Peyer's patch (tissue), 4 donors: ENCODE measurements at regions not wholly inside any gene's neighbourhood (a gene's known extent, or its start where the extent isn't known, plus 50 kb on each side); places are given as distances from the start of the nearest gene placed in this dataset.
"Not testable (repeated sequence)": the region's sequence is repeated elsewhere in the genome, so short reads cannot be mapped to it uniquely, and the experiment has no call there.

ENCODE experiments used
- DNase-seq, 3 donors: peaks; one replicate each; pipeline ENCODE4 v3.0.0-alpha.2; 2017 to 2019
- H3K27ac ChIP-seq, 4 donors: fragments of 200-600 bp; sonication (generic); one replicate each; pipeline ENCODE4 v1.5.1; 2016 to 2019
- H3K27me3 ChIP-seq, 2 donors: fragments of 200-600 bp; sonication (generic); one replicate each; pipeline ENCODE4 v1.5.1; 2019
- H3K36me3 ChIP-seq, 3 donors: fragments of 200-600 bp; sonication (generic); one replicate each; pipeline ENCODE4 v1.5.1; 2016 to 2019
- H3K4me1 ChIP-seq, 4 donors: fragments of 200-600 bp; sonication (generic); one replicate each; pipeline ENCODE4 v1.5.1; 2016 to 2019
- H3K4me3 ChIP-seq, 4 donors: fragments of 200-600 bp; sonication (generic); 1 replicate in 3 of 4; 2 replicates in 1 of 4; pipeline ENCODE4 v1.5.1; 2016 to 2019; ENCODE audit warnings: mild to moderate bottlenecking in 1 of 4
- H3K9me3 ChIP-seq, 4 donors: fragments of 200-600 bp; sonication (generic); one replicate each; pipeline ENCODE4 v1.5.1; 2016 to 2019; ENCODE audit warnings: mild to moderate bottlenecking in 1 of 4
- CTCF ChIP-seq, 6 experiments: fragments of 450-650 bp in 4 of 6; fragments of 200-600 bp in 2 of 6; sonication (generic) in 1 of 6; IDR thresholded peaks; one replicate each; pipeline ENCODE4 v1.5.1; 2017 to 2019; ENCODE audit warnings: antibody characterized with exemption in 6 of 6, mild to moderate bottlenecking in 3 of 6, moderate library complexity in 1 of 6
- POLR2A ChIP-seq, 2 donors: fragments of 450-650 bp; IDR thresholded peaks; one replicate each; pipeline ENCODE4 v1.5.1; 2017; ENCODE audit warnings: antibody characterized with exemption in 2 of 2, mild to moderate bottlenecking in 2 of 2, moderate library complexity in 2 of 2

DNA sequence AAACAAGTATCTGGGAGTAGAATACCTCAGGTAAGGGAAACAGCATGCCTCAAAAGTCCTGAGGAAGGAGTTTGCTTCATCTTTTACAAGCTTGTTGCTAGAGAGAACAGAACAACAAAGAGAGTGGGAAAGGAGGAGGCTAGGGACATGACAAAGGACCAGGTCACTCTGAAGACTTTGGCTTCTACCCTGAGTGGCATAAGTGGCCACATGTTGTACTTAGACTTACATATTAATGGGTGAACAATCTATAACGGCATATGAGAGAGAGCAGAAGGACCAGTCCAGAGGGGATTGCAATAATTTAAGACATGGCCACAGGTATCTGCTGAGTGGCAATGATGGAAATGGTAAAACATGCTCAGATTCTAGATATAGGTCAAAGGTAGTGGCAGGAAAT is 668.3 kb upstream of the ADGRB3 start:
- TF ChIP-seq CTCF (IDR thresholded peaks at IDR 0.05) = no peak
- TF ChIP-seq POLR2A (IDR thresholded peaks at IDR 0.05) = no peak

GRCh38 chr6:67956352-67956751 is 678.7 kb upstream of the ADGRB3 start:
- TF ChIP-seq CTCF (IDR thresholded peaks at IDR 0.05) (no peak), POLR2A (IDR thresholded peaks at IDR 0.05) (no peak)
- Histone ChIP-seq H3K9me3 (peaks cover 0 to 4% (median 2%) of the 10 kb centered on the region in 4 donors), H3K4me1 (no peaks in the 10 kb centered on the region), H3K4me3 (no peak overlapping the region), H3K36me3 (no peaks in the 10 kb centered on the region), H3K27me3 (no peaks in the 10 kb centered on the region), H3K27ac (no peak overlapping the region)
- no peak for DNase-seq

More for the DNA sequence above, 668.3 kb upstream of the ADGRB3 start:
- Histone ChIP-seq H3K27ac (no peak overlapping the region), H3K27me3 (no peaks in the 10 kb centered on the region), H3K4me3 (no peak overlapping the region), H3K36me3 (no peaks in the 10 kb centered on the region), H3K9me3 (no peaks in the 10 kb centered on the region), H3K4me1 (no peaks in the 10 kb centered on the region)
- DNase-seq = no peak

GRCh38 chr6:67952948-67953347 is 682.1 kb upstream of the ADGRB3 start:
- TF ChIP-seq CTCF (IDR thresholded peaks at IDR 0.05) (no peak), POLR2A (IDR thresholded peaks at IDR 0.05) (no peak)
- H3K4me1 ChIP-seq = no peaks in the 10 kb centered on the region
- H3K27me3 ChIP-seq = no peaks in the 10 kb centered on the region
- no peaks in the 10 kb centered on the region for H3K36me3 ChIP-seq
- no peak for DNase-seq
- H3K4me3 ChIP-seq = no peak overlapping the region
- peaks cover 0 to 4% (median 0%) of the 10 kb centered on the region in 4 donors for H3K9me3 ChIP-seq
- H3K27ac ChIP-seq = no peak overlapping the region

GRCh38 chr6:67952121-67952520 is 683.0 kb upstream of the ADGRB3 start:
- no peaks in the 10 kb centered on the region for H3K36me3 ChIP-seq
- H3K9me3 ChIP-seq = peaks cover 0 to 4% (median 1%) of the 10 kb centered on the region in 4 donors
- no peak overlapping the region for H3K27ac ChIP-seq
- DNase-seq = no peak
- TF ChIP-seq POLR2A (IDR thresholded peaks at IDR 0.05) (no peak), CTCF (IDR thresholded peaks at IDR 0.05) (no peak)
- no peaks in the 10 kb centered on the region for H3K4me1 ChIP-seq
- no peak overlapping the region for H3K4me3 ChIP-seq
- no peaks in the 10 kb centered on the region for H3K27me3 ChIP-seq

- H3K27me3 ChIP-seq, DNase-seq, H3K9me3 ChIP-seq, H3K36me3 ChIP-seq, H3K4me1 ChIP-seq, H3K27ac ChIP-seq, H3K4me3 ChIP-seq: not testable (repeated sequence)
These were observed 687.3 kb upstream of the ADGRB3 start for GRCh38 chr6:67947762-67948161.

GRCh38 chr6:67935976-67936477 is 699.1 kb upstream of the ADGRB3 start:
- no peaks in the 10 kb centered on the region for H3K9me3 ChIP-seq
- DNase-seq = no peak
- H3K36me3 ChIP-seq = no peaks in the 10 kb centered on the region
- no peaks in the 10 kb centered on the region for H3K4me1 ChIP-seq
- no peaks in the 10 kb centered on the region for H3K27me3 ChIP-seq
- TF ChIP-seq POLR2A (IDR thresholded peaks at IDR 0.05) = no peak
- no peak for TF ChIP-seq CTCF (IDR thresholded peaks at IDR 0.05)
- no peak overlapping the region for H3K4me3 ChIP-seq
- no peak overlapping the region for H3K27ac ChIP-seq
